ENCODE measurements at regions not wholly inside any gene's neighbourhood (a gene's known extent, or its start where the extent isn't known, plus 50 kb on each side); places are given as distances from the start of the nearest gene placed in this dataset.

DNA sequence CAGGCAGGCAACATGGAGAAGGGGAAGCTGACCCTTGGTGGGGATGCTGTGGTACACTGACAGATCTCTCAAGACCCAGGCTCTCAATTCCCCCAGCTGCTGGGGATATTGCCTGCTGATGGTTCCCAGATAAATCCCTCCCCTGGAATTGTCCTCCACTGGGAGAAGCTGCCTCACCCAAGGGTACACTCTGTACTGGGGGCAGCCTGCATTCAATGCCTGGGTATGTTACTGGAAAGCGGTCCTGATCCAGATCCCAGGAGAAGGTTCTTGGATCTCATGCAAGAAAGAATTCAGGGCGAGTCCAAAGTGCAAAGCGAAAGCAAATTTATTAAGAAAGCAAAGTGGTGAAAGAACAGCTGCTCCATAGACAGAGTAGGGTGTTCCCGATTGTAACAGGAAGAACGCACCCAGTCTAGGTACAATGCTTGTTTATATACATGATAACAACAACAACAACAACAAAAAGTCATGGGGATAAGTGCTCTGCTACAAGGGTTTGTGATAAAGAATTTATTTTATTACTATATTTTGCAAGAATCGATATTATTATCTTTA is 591.5 kb upstream of the ADAMTS9 start:
- intact Hi-C loops (cut with DNase I; ENCODE audit: low total_unique reads) = no loop called here
- no peak overlapping the region for H3K4me3 ChIP-seq
- DNase-seq = no peak
- TF ChIP-seq, protein P1, sequence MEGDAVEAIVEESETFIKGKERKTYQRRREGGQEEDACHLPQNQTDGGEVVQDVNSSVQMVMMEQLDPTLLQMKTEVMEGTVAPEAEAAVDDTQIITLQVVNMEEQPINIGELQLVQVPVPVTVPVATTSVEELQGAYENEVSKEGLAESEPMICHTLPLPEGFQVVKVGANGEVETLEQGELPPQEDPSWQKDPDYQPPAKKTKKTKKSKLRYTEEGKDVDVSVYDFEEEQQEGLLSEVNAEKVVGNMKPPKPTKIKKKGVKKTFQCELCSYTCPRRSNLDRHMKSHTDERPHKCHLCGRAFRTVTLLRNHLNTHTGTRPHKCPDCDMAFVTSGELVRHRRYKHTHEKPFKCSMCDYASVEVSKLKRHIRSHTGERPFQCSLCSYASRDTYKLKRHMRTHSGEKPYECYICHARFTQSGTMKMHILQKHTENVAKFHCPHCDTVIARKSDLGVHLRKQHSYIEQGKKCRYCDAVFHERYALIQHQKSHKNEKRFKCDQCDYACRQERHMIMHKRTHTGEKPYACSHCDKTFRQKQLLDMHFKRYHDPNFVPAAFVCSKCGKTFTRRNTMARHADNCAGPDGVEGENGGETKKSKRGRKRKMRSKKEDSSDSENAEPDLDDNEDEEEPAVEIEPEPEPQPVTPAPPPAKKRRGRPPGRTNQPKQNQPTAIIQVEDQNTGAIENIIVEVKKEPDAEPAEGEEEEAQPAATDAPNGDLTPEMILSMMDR (IDR thresholded peaks at IDR 0.05) = no peak
- no peaks in the 10 kb centered on the region for H3K4me1 ChIP-seq
- H3K9me3 ChIP-seq = no peaks in the 10 kb centered on the region
- H3K36me3 ChIP-seq = no peaks in the 10 kb centered on the region
- H3K27me3 ChIP-seq = no peaks in the 10 kb centered on the region
- no peak overlapping the region for H3K27ac ChIP-seq

GRCh38 chr3:65277798-65278197 is 590.0 kb upstream of the ADAMTS9 start:
- Histone ChIP-seq H3K36me3 (no peaks in the 10 kb centered on the region), H3K4me3 (no peak overlapping the region), H3K27me3 (no peaks in the 10 kb centered on the region), H3K27ac (no peak overlapping the region), H3K4me1 (no peaks in the 10 kb centered on the region), H3K9me3 (no peaks in the 10 kb centered on the region)
- intact Hi-C loops (cut with DNase I; ENCODE audit: low total_unique reads) = no loop called here
- no peak for DNase-seq
- TF ChIP-seq, protein P1 (IDR thresholded peaks at IDR 0.05) = no peak

- Histone ChIP-seq H3K9me3 (no peaks in the 10 kb centered on the region), H3K4me1 (no peaks in the 10 kb centered on the region), H3K36me3 (no peaks in the 10 kb centered on the region), H3K27ac (no peak overlapping the region), H3K4me3 (no peak overlapping the region), H3K27me3 (no peaks in the 10 kb centered on the region)
- no peak for DNase-seq
- TF ChIP-seq, protein P1 (IDR thresholded peaks at IDR 0.05) = no peak
- intact Hi-C loops (cut with DNase I; ENCODE audit: low total_unique reads) = no loop called here
Observed at GRCh38 chr3:65276551-65276950, 588.8 kb upstream of the ADAMTS9 start.

- DNase-seq = no peak
- intact Hi-C loops (cut with DNase I; ENCODE audit: low total_unique reads) = no loop called here
- no peaks in the 10 kb centered on the region for H3K4me1 ChIP-seq
Observed at GRCh38 chr3:65268426-65268825, 580.6 kb upstream of the ADAMTS9 start.

DNA sequence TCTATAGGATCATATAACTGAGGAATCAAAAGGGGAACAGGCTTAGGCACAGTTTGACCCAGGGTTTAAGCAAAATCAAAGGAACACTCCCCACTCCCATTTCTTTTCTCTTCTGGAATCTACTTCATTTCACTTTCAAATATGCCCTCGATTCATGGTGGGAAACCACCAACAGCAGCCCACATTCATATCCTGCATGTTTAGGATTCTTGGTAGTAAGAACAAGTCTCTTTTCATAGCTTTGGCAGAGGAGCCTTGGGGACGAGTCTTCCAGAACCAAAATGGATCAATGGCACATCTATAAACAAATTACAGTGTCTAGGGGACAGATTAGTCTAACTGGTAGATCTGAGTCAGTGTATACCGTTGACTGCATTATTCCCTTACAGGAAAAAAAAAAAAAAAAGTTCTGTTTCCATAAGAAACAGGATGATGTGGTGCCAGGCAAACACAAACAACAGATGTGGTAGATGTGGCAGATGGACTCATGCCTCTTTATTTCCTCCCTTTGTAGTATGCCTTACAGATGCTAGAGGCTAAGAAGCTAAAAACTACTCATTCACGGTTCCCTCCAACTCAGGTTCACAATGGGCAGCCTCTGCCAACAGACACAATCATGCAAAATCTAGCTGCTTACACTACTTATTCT is 578.3 kb upstream of the ADAMTS9 start:
- Histone ChIP-seq H3K9me3 (no peaks in the 10 kb centered on the region), H3K36me3 (no peaks in the 10 kb centered on the region), H3K27ac (no peak overlapping the region), H3K4me3 (no peak overlapping the region), H3K4me1 (no peaks in the 10 kb centered on the region), H3K27me3 (no peaks in the 10 kb centered on the region)
- intact Hi-C loops (cut with DNase I; ENCODE audit: low total_unique reads) = no loop called here
- TF ChIP-seq, protein P1 (IDR thresholded peaks at IDR 0.05) = no peak
- no peak for DNase-seq

More at GRCh38 chr3:65268426-65268825, 580.6 kb upstream of the ADAMTS9 start:
- Histone ChIP-seq H3K9me3 (no peaks in the 10 kb centered on the region), H3K27me3 (no peaks in the 10 kb centered on the region), H3K36me3 (no peaks in the 10 kb centered on the region), H3K4me3 (no peak overlapping the region), H3K27ac (no peak overlapping the region)
- TF ChIP-seq, protein P1 (IDR thresholded peaks at IDR 0.05) = no peak

All from tibial artery (tissue), 4 donors.